ENCODE measurements at regions not wholly inside any gene's neighbourhood (a gene's known extent, or its start where the extent isn't known, plus 50 kb on each side); places are given as distances from the start of the nearest gene placed in this dataset.
A peak's percentile ranks its signal among the peaks of the same experiment; 100 is the strongest.

DNA sequence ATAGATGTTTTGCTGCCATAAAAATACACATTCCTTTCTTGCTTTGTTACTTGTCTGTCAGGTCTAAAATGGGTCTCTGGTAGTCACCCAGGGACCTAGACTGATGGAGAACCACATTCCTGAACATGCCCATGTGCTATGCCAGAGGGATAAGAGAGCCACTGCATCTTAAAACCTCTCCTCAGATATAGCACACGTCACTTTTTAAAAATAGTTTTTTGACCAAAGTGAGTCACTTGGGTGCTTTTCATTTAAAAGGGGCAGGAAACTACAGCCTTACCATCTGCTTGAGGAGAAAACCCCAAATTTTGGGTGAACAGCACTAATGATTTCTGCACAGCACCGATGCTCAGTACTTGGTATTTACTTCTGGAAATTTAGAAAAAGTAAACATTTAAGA lies 197.8 kb downstream of the OGFRL1 start:
- DNase-seq, result no peak

GRCh38 chr6:71488186-71488585 lies 199.6 kb downstream of the OGFRL1 start:
- no peak for DNase-seq

- no peak for DNase-seq
Observed at GRCh38 chr6:71489736-71490135, 201.1 kb downstream of the OGFRL1 start.

GRCh38 chr6:71490876-71491275 lies 202.3 kb downstream of the OGFRL1 start:
- DNase-seq, result no peak

- DNase-seq, result no peak
Observed at GRCh38 chr6:71491844-71492243, 203.2 kb downstream of the OGFRL1 start.

DNA sequence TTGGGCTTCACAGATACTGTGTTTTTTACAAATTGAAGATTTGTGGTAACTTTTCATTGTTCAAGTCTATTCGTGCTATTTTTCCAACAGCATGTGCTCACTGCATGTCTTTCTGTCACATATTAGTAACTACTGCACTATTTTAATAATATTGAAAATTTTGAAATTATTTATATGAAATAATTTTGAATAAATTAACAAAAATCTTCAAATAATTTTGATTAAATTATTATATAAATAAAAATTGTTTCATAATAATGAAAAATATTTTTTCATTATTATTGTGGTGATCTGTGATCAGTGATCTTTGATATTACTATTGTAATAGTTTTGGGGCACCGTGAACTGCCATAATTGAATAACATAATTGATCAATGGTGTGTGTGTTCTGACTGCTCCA lies 204.1 kb downstream of the OGFRL1 start:
- DNase-seq, result no peak

DNA sequence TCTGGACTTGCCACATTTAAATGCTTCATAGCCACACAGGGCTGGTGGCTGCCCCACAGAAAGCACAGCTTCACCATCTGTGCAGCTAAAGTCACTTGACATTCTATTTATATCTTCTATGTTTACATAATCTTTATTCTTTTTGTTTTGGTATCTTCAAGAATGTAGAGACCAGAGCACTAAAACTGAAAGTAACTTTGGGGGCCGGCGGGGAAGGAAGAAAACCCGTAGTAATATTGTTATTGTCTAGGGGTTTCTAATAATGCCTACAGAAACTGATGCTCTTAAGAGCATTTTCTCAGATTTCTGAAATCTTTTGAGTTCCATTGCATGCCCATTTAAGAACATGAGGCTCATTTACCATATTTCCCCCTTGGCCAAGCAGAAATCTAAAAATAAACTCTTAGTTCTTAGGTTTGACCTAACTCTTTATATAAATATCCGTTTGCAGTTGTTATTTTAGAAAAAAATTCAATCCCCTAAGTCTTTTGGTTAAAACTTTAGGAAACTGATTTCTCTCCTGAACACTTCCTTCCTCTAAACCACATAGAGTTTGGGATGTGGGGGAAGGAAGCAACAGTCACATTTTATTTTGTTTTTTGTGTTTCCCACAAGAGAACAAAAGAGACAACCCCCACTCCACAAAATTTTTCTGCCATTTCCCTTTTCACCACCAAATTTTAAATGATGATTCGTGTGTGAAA lies 207.6 kb downstream of the OGFRL1 start:
- no peak for DNase-seq

DNA sequence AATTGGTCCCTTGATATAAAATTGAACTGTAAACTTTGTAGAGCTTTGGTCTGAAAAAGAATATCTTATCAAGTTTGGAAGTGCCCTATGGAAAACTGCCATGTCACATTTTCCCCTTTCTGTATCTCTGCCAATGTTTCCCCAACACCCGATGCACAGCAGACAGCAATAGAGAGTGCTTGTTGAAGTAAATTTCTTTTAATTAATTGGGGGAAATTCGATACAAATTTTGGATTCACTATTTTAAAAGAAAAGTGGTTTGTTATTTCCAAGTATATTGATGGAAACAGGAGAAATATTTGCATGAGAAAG lies 208.1 kb downstream of the OGFRL1 start:
- DNase-seq, result no peak

DNA sequence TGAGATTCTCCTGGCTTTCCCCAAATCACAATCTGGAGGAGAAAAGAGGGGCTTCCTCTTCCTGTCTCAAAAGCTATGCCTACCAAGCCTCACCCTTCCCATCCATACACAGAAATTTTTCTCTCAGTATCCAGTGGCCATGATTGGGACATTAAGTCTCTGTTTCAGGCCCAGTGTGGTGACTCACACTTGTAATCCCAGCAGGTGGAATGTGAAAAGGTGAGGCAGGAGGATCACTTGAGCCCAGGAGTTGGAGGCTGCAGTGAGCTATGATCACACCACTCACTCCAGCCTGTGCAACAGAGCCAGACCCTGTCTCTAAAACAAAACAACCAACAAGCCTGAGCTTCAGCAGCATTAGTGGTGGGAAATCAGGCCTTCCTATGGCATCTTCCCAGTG lies 210.0 kb downstream of the OGFRL1 start:
- no peak for DNase-seq

GRCh38 chr6:71499667-71500066 lies 211.1 kb downstream of the OGFRL1 start:
- no peak for DNase-seq

DNA sequence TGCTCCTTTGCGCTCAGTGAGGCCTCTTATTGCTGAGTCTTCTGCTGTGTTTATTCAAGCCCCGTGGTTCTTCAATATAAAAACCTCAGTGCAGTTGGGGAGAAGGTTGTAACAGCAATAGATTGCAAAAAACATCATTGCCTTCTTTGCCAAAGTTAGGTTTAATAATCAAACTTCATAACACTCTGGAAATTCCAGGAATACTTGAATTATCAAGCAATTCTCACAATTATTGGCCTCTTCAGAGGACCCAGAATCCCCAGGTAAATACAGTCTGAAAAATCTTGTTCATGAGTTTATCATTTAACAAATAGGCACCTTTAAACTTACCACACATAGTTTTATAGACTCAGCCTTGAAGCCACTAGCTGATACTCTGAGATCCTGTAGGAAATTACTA lies 213.6 kb downstream of the OGFRL1 start:
- no peak for DNase-seq

DNA sequence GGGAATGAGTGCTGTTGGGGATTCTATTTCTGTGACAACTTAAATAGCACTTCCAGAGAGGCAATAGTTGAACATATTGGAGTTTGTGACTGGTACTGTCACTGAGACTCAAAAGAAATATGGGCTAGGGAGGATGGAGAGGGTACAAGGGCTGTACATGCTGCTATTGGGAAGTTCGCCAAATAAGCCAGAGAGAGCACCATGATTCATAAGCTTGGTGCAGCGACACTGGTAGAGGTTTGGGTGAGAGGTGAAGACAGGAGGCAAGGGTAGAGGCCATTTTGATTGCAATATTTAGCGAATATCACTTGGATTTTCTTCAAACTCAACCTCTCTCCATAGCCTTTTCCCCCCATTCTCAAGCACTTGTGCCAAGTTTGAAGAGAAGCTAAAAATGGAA lies 214.3 kb downstream of the OGFRL1 start:
- no peak for DNase-seq

GRCh38 chr6:71507183-71507582 lies 218.6 kb downstream of the OGFRL1 start:
- no peak for DNase-seq

DNA sequence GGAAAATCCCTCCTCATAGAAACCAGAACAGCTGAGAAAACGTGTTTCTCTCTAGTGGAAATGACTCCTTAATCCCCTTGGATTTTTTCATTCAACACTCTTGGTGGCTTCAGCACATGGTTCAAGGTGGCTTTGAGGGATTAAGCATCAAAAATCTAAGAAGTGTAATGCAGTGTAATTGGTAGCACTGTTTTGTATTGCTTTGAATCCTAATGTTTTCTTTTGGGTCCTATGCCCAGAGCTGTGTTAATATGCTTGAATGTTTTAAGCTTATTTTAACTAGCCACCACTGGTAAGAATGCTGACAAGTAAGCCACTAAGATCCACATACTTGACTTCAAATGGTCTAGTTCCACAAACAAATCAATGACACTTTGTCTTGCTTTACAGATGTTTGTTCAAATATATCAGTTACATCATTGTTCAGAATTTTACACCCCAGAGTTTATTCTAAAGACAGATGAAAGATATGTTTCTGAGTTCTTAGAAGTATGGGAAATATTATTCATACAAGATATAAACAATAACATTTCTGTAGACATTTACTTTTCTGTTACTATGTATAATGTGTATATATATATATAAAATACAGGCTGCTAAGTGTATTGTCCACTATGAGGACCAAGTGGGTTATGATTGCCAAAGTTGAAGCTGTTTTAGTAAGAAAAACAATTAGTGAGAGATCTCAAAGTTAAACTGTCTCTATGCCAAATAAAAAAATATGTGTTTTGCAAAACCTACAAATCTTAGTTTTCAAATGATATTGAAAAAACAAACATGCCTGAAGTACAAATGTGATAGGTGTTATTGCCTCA lies 220.8 kb downstream of the OGFRL1 start:
- DNase-seq, result no peak

DNA sequence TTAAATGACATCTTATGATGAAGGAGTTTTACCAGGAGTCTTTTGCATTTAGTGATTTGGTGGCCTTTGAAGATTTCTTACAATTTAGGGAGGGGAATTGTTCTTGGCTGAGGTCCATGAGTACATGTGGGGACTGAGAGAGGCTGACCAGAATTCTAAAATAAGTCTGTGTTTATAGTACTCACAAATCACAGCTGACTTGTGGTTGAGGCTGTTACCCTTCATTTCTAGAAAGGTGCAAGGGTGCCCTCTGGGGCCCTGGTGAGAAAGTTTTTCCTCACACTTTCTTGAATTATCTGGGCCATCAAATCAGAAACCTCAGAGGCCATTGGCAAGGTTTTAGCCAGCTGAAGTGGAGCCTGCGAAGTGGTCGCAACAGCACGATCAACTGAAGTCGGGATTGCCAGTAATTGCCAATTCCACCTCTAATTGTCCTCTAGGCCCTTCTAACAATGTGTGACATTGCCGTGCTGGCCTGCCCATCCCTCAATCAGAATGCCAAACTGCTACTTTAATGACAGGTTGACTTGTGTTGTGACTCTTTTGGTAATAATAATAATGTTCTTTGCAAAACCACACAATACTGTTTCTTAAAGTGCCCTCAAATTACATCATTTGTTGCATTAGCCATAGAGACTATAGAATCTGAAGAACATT lies 221.6 kb downstream of the OGFRL1 start:
- no peak for DNase-seq

- no peak for DNase-seq
Observed at GRCh38 chr6:71510856-71511255, 222.2 kb downstream of the OGFRL1 start.

DNA sequence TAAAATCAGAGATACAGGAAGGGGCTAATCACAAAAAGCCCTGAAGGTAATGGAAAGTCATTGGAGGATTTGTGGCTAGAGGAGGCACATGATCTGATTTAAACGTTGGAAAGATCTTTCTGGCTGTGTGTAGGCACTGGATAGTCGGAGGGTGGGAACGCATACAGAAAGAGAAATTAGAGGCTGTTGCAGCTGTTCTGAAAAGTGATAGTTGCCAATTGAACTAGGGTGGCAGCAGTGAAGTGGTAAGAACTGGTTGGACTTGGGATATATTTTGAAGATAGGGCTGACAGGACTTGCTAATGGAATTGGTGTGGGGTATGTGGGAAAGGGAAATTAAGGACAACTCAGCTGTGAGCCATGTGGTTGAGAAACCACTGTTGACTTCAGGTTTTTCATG lies 223.6 kb downstream of the OGFRL1 start:
- no peak for DNase-seq

- no peak for DNase-seq
Observed at GRCh38 chr6:71513036-71513435, 224.4 kb downstream of the OGFRL1 start.

DNA sequence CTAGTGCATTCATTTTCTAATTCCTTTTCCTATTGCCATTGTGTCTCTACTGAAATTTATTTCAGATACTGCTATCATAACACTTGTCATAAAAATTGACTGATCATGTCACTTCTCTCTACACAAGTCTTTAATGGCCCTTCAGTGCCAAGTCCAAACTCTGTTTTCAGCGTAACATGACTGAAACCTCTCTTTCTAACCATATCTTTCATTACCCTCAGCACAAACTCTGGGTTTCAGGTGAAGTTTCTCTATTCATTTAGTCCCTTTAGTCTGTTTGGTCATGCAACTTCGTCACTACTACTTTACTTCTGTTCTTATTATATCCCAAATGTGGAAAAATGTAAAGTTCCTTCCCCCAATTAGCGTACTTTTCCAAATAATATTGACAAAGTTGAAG lies 234.9 kb downstream of the OGFRL1 start:
- no peak for DNase-seq

DNA sequence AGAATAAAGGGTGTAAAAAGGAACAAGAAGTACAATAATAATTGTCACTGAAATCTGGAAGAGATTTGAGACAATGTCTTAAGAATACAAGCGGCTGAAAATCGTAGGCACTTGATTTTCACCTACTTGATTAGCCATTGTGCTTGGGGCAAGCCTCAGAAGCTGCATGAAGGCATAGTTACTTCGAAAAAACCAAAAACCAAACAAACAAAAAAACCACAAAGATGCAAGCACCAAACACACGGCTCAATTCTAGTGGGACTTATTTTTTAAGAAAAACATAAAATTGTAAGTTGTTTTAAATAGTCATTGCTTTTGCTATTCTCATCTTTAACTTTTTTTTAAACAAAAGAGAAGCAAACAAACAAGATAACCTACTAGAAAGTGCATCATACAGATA lies 235.6 kb downstream of the OGFRL1 start:
- no peak for DNase-seq

- DNase-seq, result peak; percentile 3
Observed at GRCh38 chr6:71527886-71528285, 239.3 kb downstream of the OGFRL1 start.

DNA sequence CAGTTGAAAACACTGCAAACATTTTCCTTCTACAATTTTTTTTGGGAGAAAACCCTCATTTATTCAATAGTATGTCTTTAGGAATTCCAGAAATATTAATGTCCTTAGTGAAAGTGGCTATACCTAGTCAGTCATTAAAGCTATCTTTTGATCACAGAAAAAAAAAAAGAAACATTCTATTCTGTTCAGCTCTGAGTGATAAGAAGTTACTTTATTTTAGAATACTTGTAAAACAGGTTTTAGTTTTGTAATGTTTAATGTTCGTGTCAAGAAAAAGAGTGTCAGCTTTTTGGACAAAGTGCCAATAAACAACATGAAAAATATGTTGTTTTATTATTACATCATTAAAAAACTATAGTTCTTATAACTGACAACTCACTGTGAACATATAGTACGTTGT lies 240.4 kb downstream of the OGFRL1 start:
- no peak for DNase-seq

DNA sequence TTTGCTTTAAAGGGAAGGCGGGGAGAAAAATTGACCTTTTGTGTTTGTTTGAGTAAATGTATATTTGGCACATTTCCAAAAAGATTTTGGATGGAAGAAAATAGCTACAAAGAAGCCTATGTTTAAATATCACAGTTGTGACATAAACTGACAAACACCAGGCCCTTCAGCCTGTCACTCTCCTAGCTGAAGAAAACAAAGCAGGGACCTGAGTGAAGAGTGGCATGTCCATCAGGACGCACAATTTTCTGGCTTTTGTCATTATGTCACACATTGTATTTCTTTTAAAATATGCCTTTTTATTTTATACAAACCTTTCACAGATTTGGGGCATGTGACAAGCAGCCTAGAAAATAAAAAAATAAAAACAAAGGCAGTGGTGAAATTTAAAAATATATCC lies 241.2 kb downstream of the OGFRL1 start:
- no peak for DNase-seq

DNA sequence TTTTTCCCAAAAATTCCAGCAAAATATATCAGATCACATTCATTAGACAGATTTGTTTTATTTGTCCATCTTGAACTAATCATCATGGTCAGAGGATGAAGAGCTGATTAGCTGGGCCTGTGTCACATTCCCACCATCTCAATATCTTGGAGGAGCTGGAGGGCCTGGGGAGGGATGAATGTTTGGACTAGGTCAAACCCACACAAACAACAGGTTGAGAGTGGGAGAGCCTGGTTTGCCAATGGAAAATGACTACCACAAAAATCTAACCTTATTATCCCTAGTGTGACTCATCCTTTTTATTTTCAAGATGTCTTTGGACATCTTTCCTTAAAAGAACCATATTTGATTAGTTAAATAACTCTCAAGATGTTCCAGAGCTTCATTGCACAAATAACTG lies 242.4 kb downstream of the OGFRL1 start:
- DNase-seq, result no peak

Measured in GF-D8 (cell line).